C4-2B (cell line): ENCODE measurements at regions not wholly inside any gene's neighbourhood (a gene's known extent, or its start where the extent isn't known, plus 50 kb on each side); places are given as distances from the start of the nearest gene placed in this dataset.

Experiments used
- H3K27ac ChIP-seq: fragments of 450-650 bp; 2 replicates; pipeline ENCODE4 v1.5.1; 2017
- CTCF ChIP-seq: fragments of 450-650 bp; conservative IDR thresholded peaks from 2 replicates; pipeline ENCODE4 v1.5.1; 2017; ENCODE audit warnings: mild to moderate bottlenecking
- ZFX ChIP-seq: fragments of 450-650 bp; IDR thresholded peaks from 2 replicates; pipeline ENCODE4 v1.6.1; 2017

GRCh38 chr14:27392153-27392552 is 794.3 kb upstream of the NOVA1 start:
- TF ChIP-seq CTCF (no peak), ZFX (no peak)
- no peak overlapping the region for H3K27ac ChIP-seq

GRCh38 chr14:27409944-27410343 is 812.1 kb upstream of the NOVA1 start:
- TF ChIP-seq CTCF: no peak
- no peak for TF ChIP-seq ZFX
- H3K27ac ChIP-seq: no peak overlapping the region

- H3K27ac ChIP-seq: no peak overlapping the region
- TF ChIP-seq CTCF: no peak
- TF ChIP-seq ZFX: no peak
Measured at GRCh38 chr14:27410981-27411380, 813.1 kb upstream of the NOVA1 start.

- H3K27ac ChIP-seq: no peak overlapping the region
- TF ChIP-seq ZFX: no peak
- TF ChIP-seq CTCF: no peak
Measured at GRCh38 chr14:27427796-27428195, 830.0 kb upstream of the NOVA1 start.

GRCh38 chr14:27435923-27436670 is 838.3 kb upstream of the NOVA1 start:
- H3K27ac ChIP-seq: no peak overlapping the region
- TF ChIP-seq CTCF (no peak), ZFX (no peak)

- TF ChIP-seq ZFX: no peak
- no peak for TF ChIP-seq CTCF
- H3K27ac ChIP-seq: no peak overlapping the region
Measured at GRCh38 chr14:27484633-27485032, 886.8 kb upstream of the NOVA1 start.

- no peak for TF ChIP-seq ZFX
- TF ChIP-seq CTCF: no peak
- no peak overlapping the region for H3K27ac ChIP-seq
Measured at GRCh38 chr14:27485193-27485592, 887.4 kb upstream of the NOVA1 start.
